Lung (tissue), 11 donors: ENCODE measurements at regions not wholly inside any gene's neighbourhood (a gene's known extent, or its start where the extent isn't known, plus 50 kb on each side); places are given as distances from the start of the nearest gene placed in this dataset.
A peak's percentile ranks its signal among the peaks of the same experiment; 100 is the strongest.

ENCODE experiments used
- ATAC-seq: fragments of 200-7000 bp; cut with Tn5 transposase; one replicate; pipeline ENCODE4 v1.9.1; 2020; ENCODE audit warnings: moderate number of reproducible peaks; ENCODE audit not compliant: insufficient read depth, low FRiP score
- DNase-seq, 3 donors: peaks; one replicate each; pipeline ENCODE4 v3.0.0-alpha.2; 2013 to 2017
- H3K27ac ChIP-seq, 2 donors: one replicate each; pipeline ENCODE4 v1.5.1; 2013; ENCODE audit warnings: mild to moderate bottlenecking in 2 of 2, moderate library complexity in 2 of 2, control low read depth in 1 of 2, inconsistent platforms in 1 of 2, low read depth in 1 of 2, low read length in 1 of 2
- H3K27me3 ChIP-seq, 3 donors: one replicate each; pipeline ENCODE4 v1.5.1; 2013; ENCODE audit warnings: low read length in 2 of 3; ENCODE audit not compliant: control insufficient read depth in 3 of 3, insufficient read depth in 3 of 3
- H3K36me3 ChIP-seq, 4 donors: one replicate each; pipeline ENCODE4 v1.5.1; 2013; ENCODE audit warnings: low read length in 4 of 4, mild to moderate bottlenecking in 1 of 4, moderate library complexity in 1 of 4; ENCODE audit not compliant: control insufficient read depth in 4 of 4, insufficient read depth in 4 of 4
- H3K4me1 ChIP-seq, 5 donors: one replicate each; pipeline ENCODE4 v1.5.1; 2013; ENCODE audit warnings: low read length in 5 of 5, mild to moderate bottlenecking in 2 of 5, moderate library complexity in 1 of 5; ENCODE audit not compliant: control insufficient read depth in 5 of 5, insufficient read depth in 5 of 5
- H3K4me3 ChIP-seq: one replicate; pipeline ENCODE4 v1.5.1; 2013; ENCODE audit warnings: mild to moderate bottlenecking, control low read depth, moderate library complexity
- H3K9ac ChIP-seq, 2 donors: one replicate each; pipeline ENCODE4 v1.5.1; 2013; ENCODE audit warnings: low read length in 2 of 2, control low read depth in 1 of 2; ENCODE audit not compliant: insufficient read depth in 1 of 2
- H3K9me3 ChIP-seq, 4 donors: one replicate each; pipeline ENCODE4 v1.5.1; 2013; ENCODE audit warnings: low read length in 3 of 4, mild to moderate bottlenecking in 1 of 4, moderate library complexity in 1 of 4; ENCODE audit not compliant: control insufficient read depth in 4 of 4, insufficient read depth in 3 of 4
- CTCF ChIP-seq: IDR thresholded peaks from 2 replicates; pipeline ENCODE4 v1.5.1; 2012; ENCODE audit warnings: mild to moderate bottlenecking; ENCODE audit errors: control extremely low read depth, extremely low read depth
- WGBS, 2 donors: extraction: QIAGEN DNeasy Blood & Tissue Kit; methylation state at CpG; one replicate each; pipeline ENCODE4 v1.1.7; 2013; 5-methylcytosine and 5-hydroxymethylcytosine counted together
- donor health status: control.
- donor health status: control.
- donor health status: Bipolar disorder and iron deficiency.
- donor health status: healthy.
- donor health status: DM: yes; HTN: yes; CAD: no.

DNA sequence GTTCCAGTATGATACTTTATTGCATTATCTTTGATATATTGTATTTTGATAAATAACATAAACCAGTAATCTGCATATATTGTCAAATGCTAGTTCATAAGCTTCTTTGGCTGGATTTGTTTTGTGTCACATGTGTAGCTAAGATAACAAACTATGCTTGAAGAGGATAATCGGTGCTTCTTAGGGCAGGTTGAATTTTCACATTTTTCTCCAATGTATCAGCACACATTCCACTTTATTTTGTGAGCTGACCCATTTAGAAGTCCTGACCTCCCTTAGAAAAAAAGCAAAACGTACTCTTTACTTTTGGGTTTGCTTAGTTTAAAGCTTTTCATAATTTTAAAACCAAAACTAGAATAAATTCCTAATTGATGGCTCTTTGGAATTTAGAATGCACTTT is 277.7 kb upstream of the DDHD1 start:
- ATAC-seq: no peak

DNA sequence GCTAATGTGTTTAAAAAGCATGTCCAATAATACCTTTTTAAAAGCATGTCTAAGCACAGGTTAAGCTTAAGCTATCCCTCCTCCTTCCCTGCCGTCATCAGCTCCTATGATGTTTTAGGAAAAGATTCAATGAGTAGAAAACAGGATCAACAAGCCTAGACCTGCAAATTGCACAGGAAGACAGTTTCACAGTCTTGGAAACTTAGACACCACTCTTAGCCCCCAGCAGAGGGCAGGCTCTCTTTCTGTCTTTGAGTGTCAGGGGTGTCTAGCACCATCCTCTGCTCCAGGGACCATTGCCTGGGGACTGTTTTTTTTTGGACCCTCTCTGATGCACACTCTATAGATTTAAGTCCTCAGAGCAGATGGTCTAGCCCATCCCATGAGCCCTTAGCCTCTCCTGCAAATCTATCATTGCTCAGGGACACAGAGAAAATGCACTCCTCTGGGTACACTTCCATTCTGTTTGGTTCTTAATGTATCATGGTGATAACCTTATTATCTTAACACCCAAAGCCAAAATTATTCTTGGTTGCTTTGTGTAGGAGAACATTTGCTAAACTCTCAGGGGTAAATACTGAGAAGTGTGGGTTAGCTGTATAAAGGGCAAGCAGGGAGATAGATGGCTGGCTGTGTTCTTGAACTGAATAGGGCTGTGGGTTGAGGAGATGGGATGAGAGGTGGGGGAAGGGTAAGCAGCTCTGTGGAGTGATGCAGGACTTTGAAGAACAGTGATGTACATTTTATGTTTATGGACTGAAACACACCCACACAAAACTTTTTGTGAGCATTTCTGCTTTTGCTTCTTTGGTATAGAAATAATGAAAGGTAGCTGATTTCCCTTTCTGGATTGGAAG is 259.9 kb upstream of the DDHD1 start:
- H3K4me1 ChIP-seq: peaks cover 0 to 12% (median 0%) of the 10 kb centered on the region in 5 donors
- H3K9me3 ChIP-seq: peaks cover 0 to under 1% (median 0%) of the 10 kb centered on the region in 4 donors
- WGBS, 2 donors: 87 to 88% methylated on average over 1 of the region's 1 CpG
- no peaks in the 10 kb centered on the region for H3K27me3 ChIP-seq
- TF ChIP-seq CTCF: no peak
- no peak for DNase-seq
- ATAC-seq: no peak
- no peaks in the 10 kb centered on the region for H3K36me3 ChIP-seq
- H3K9ac ChIP-seq: no peak overlapping the region
- no peak overlapping the region for H3K27ac ChIP-seq
- H3K4me3 ChIP-seq: no peak overlapping the region

More for the DNA sequence above, 277.7 kb upstream of the DDHD1 start:
- Histone ChIP-seq H3K4me3 (no peak overlapping the region), H3K9me3 (no peaks in the 10 kb centered on the region), H3K27ac (no peak overlapping the region), H3K4me1 (peaks cover 0 to 3% (median 0%) of the 10 kb centered on the region in 5 donors), H3K9ac (no peak overlapping the region), H3K27me3 (no peaks in the 10 kb centered on the region), H3K36me3 (no peaks in the 10 kb centered on the region)
- TF ChIP-seq CTCF: no peak
- 64 to 81% methylated on average over 2 of the region's 2 CpGs for WGBS, 2 donors
- DNase-seq: no peak

DNA sequence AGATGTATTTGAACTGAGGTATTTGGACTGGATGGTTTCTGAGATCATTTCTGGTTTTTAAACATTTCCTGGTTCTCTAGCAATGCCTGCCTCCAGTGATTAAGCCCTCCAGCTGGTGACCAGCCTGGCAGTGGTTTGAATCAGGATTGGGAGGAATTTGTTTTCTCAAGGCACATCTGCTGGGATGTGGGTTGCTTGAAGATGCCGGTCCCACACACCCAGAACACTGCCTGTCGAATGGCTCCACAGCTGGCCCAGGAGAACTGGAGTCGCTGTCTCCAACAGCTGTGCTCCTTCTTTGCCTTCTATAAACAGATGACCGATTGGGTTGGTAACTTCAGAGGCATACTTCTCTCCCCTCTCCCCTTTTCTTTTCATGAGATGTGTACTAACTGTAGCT is 258.0 kb upstream of the DDHD1 start:
- Histone ChIP-seq H3K27me3 (no peaks in the 10 kb centered on the region), H3K36me3 (no peaks in the 10 kb centered on the region), H3K9ac (no peak overlapping the region), H3K27ac (no peak overlapping the region), H3K4me3 (no peak overlapping the region), H3K4me1 (peaks cover 0 to 12% (median 0%) of the 10 kb centered on the region in 5 donors), H3K9me3 (no peaks in the 10 kb centered on the region)
- DNase-seq: peak; percentile 45 to 65 (median 53)
- ATAC-seq: no peak
- no peak for TF ChIP-seq CTCF
- 81 to 84% methylated on average over 4 of the region's 4 CpGs for WGBS, 2 donors
